ENCODE measurements at regions not wholly inside any gene's neighbourhood (a gene's known extent, or its start where the extent isn't known, plus 50 kb on each side); places are given as distances from the start of the nearest gene placed in this dataset.
A peak's percentile ranks its signal among the peaks of the same experiment; 100 is the strongest.
"Not testable (repeated sequence)": the region's sequence is repeated elsewhere in the genome, so short reads cannot be mapped to it uniquely, and the experiment has no call there.

DNA sequence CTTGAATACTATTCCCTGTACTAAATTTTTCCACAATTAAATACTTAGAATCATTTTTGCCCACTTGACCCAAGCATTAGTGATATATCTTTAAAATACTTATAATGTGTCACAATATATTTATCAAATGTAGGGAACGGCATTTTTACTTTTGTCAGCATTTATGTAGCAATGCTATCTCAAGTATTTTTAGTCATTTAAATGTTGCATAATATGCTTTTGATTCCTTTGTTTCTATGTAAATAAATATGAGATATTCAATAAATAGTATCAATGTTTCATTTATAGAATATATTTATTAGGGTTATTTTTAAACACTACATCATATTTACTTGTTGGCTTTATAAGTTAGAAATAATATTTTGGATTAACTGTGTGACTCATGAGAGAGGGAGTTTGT, 199.7 kb upstream of the WSB1 start:
- not testable (repeated sequence) for DNase-seq (ENCODE audit: low spot score)

DNA sequence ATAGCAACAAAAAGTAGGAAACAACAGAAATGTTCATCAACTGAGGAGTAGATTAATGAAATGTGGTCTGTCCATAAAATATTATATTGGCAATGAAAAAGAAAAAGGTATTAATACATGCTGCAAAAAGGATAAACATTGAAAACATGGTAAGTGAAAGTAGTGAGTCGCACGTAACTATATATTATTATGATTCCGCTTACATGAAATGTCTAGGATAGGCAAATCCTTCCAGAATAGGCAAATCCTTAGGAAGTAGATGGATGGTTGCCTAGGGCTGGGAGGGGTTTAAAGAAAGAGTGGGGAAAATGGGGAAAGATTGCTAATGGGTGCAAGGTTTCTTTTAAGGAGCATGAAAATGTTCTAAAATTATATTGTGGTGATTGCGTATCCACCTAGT, 198.1 kb upstream of the WSB1 start:
- DNase-seq (ENCODE audit: low spot score): not testable (repeated sequence)

DNA sequence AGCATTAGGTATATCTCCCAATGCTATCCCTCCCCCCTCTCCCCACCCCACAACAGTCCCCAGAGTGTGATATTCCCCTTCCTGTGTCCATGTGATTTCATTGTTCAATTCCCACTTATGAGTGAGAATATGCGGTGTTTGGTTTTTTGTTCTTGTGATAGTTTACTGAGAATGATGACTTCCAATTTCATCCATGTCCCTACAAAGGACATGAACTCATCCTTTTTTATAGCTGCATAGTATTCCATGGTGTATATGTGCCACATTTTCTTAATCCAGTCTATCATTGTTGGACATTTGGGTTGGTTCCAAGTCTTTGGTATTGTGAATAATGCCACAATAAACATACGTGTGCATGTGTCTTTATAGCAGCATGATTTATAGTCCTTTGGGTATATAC, 194.6 kb upstream of the WSB1 start:
- DNase-seq (ENCODE audit: low spot score): not testable (repeated sequence)

DNA sequence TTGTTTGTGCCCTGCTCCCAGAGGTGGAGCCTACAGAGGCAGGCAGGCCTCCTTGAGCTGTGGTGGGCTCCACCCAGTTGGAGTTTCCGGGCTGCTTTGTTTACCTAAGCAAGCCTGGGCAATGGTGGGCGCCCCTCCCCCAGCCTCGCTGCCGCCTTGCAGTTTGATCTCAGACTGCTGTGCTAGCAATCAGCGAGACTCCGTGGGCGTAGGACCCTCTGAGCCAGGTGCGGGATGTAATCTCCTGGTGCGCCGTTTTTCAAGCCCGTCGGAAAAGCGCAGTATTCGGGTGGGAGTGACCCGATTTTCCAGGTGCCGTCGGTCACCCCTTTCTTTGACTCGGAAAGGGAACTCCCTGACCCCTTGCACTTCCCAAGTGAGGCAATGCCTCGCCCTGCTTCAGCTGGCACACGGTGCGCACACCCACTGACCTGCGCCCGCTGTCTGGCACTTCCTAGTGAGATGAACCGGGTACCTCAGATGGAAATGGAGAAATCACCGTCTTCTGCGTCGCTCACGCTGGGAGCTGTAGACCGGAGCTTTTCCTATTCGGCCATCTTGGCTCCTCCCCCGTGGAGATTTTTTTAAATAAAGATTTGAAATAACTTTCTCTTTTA, 189.2 kb upstream of the WSB1 start:
- not testable (repeated sequence) for DNase-seq (ENCODE audit: low spot score)

DNA sequence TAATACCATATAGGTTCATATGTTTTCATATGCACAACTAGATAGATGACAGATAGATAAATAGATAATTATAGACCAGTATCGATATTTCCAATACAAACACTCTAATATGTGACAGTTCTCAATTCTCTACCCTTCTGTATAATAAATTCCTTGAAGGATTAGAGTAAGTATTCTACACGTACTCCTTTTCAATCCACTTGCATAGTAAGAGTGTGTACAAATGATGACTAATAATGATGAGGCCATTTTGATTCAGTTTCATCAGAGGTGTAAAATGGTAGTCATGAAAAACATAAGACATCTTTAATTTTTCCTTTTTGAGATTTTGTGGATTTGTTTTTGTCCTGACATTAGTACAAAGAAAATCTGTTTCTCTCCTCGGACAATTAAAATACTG, 188.3 kb upstream of the WSB1 start:
- DNase-seq (ENCODE audit: low spot score): no peak

DNA sequence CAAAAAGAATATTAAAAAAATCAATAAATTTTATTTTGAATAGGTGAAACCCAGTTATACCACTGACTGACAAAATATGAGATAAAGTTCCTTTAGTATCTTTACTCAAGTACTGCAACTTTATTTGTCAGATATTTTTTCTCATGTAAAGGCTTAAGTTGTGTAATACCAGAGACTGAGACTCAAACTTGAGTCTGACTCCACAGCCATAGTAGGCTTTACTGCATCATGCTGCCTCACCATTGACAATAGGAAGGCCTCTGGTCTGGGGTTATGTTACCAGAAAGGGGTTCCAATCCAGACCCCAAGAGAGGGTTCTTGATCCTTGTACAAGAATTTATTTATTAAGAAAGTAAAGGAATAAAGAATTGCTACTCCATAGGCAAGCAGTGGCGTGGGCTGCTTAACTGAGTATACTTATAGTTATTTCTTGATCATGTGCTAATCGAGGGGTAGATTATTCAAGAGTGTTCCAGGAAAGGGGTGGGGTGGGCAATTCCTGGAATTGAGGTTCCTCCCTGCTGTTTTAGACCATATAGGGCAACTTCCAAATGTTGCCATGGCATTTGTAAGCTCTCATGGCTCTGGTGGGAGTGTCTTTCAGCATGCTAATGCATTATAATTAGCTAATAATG, 187.4 kb upstream of the WSB1 start:
- DNase-seq (ENCODE audit: low spot score): peak; percentile 11

DNA sequence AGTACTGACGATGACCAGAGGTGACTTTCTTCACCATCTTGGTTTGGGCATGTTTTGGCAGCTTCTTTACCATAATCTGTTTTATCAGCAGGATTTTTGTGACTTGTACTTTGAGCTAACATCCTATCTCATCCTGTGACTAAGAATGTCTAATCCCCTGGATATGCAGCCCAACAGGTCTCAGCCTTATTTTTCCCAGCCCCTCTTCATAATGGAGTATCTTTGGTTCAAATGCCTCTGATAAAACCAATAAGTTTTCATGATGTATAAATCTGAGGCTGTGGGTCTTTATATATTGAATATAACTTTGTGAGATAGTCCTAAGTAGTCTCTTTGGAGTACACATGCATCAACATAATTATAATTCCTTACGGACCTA, 186.9 kb upstream of the WSB1 start:
- DNase-seq (ENCODE audit: low spot score): no peak

DNA sequence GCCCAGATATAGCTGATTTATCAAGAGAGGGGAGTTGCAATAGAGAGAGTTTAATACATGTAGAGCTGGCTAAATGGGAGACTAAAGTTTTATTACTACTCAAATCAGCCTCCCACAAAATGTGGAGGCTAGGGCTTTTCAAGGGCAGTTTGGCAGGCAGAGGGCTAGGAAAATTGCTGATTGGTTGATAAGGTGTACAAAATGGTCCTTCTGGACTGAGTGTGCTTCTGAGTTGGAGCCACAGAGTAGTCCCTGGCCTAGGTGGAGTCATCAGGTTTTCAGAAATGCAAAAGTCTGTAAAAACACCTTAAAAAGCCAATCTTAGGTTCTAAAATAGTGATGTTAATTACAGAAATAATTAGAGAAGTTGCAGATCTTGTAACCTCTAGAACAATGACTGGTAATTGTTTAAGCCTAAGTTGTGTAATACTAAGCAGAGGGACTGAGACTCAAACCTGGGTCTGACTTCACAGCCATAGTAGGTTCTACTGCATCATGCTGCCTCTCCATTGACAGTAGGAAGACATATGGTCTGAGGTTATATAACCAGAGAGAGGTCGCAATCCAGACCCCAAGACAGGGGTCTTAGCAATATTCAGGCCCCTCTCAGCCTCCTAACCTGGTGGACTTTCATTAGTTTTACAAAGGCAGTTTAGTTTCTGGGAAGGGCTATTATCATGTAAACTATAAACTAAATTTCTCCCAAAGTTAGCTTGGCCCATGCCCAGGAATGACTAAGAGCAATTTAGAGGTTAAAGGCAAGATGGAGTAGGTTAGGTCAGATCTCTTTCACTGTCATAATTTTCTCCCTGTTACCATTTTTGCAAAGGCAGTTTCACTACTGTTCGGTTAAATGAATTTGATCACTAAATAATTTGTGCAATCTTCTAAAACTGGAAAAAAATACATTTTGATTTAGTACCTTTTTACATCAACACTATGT, 186.3 kb upstream of the WSB1 start:
- not testable (repeated sequence) for DNase-seq (ENCODE audit: low spot score)

DNA sequence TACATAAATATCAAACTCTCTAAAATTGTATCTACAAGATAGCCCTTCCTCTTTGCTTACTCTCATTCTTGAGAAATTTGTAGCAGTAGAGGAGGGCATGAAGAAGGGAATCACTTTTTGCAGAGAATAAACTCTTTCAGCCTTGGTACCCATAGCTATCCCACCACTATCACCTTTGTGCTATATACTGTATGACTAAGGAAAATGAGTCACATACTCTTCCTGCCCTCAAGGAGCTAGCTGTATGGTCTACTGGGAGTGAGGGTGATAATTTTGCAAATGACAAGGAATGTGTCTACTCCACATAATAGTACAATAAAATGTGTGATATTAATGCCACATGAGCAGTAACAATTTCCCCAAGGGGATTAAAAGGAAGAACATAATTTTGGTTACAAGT, 184.6 kb upstream of the WSB1 start:
- DNase-seq (ENCODE audit: low spot score): no peak

DNA sequence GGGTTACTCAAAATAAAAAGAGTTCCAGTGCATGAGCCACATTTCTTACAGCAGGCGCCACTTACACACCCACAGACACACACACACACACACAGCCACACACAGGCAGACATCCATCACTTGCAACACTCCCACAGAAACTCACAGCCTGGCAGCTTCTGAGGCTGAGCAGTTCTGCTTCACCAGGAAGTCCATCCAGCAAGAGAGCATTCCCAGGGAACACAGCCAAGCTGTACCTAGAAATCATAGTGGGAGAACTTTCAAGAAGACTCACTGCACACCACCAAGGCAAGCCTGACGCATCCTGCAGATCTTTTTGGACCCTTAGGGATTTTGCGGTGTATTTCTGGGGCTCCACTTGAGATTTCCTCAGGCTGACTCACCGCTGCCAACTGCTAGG, 140.9 kb upstream of the WSB1 start:
- no peak for DNase-seq (ENCODE audit: low spot score)

DNA sequence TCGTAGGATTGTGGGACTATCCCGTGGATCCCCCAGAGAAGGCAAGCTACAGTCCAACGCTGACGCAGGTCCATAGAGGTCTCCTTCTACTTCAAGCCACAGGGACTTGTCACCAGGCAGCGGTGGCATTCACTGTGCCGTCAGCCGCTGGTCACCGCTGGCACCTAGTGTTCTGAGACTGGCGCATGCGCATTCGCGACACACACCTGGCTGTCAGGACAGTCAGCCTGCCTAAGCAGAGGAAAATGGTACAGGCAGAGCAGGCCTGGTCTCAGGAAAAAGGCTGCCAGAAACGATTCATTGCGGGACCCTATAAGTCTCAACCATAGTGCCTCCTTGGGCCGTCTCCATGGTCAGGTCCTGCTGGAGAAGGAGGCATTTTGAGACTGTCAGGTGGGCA, 138.0 kb upstream of the WSB1 start:
- DNase-seq (ENCODE audit: low spot score): no peak

DNA sequence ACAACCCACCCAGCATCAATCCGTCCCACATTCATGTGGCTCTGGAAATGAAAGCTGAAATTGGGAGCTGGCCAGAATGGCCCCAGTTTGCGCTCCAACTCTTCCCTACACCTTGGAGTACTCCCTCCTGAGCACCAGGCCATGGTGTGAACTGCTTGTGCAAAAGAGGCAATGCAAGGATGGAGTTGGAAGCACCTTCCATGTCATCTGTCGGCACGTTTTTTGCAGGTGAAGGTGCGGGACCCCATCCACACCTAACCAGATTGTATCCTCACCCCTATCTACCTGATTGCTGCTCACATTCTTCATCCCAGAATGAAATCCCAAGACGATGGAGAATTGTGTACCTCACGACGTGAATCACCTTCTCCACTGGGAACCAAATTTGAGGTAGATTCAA, 136.6 kb upstream of the WSB1 start:
- DNase-seq (ENCODE audit: low spot score): no peak

DNA sequence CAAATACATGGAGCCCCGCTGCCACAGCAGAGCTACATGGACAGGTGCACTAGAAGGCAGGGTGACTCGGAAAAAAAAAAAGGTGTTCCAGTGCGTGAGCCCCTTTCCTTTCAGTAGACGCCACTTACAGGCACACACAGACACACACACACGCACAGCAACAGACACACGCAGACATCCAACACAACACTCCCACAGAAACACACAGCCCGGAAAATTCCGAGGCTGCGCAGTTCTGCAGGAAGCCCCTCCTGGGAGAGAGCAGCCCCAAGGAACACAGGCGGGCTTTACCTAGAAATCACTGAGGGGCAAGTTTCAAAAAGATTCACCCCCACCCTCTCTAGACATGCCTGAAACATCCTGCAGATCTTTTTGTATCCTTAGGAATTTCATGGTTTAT, 136.0 kb upstream of the WSB1 start:
- DNase-seq (ENCODE audit: low spot score): no peak

DNA sequence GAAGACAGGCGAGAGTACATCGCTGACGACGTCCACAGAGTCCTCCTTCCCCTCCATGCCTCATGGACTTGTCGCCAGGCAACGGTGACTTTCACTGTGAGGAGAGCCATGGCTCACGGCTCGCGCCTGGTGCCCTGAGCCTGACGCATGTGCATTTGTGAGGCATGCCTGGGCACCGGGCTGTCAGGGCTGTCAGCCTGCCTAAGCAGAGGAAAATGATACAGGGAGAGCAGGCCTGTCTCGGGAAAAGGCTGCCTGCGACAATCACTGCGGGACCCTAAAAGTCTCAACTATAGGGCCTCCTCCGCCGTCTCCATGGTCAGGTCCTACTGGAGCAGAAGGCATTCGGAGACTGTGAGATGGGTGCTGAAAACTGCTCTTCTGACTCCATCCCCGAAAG, 135.5 kb upstream of the WSB1 start:
- no peak for DNase-seq (ENCODE audit: low spot score)

DNA sequence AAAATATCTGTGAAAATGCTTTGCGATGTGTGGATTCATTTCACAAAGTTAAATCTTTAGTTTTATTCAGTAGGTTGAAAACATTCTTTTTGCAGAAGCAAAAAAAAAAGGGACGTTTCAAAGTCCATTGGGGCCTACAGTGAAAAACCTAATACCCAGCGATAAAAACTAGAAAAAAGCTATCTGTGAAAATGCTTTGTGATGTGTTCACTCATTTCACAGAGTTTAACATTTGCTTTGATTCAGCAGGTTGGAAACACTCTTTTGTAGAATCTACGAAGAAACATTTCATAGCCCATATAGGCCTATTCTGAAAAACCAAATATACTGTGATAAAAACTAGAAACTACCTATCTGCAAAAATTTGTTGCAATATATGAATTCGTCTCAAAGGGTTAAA, 113.6 kb upstream of the WSB1 start:
- DNase-seq (ENCODE audit: low spot score): no peak

DNA sequence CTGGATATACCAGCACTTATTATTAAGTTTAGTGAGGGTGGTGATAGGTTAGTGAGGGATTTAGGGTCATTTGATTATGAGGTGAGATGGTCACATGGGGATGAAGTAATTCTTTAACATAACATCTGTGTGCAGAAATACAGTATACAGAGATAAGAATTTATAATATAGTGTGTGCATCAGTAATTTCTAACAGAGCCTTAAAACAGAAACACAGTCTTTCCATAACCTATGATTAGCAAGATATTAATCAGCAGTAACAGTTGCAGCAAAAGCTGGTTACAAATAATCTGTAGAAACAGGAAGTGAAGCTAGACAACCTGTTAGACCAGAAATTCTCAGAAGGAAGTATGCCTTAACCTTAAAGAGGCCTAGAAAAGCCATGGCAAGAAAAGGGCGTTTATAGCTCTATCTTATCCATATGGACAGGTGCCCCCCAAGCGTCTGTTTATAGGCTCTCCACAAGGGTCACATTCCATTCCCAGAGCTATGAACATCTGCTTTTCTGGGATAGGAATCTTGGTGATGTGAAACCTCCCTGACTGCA, 112.5 kb upstream of the WSB1 start:
- not testable (repeated sequence) for DNase-seq (ENCODE audit: low spot score)

DNA sequence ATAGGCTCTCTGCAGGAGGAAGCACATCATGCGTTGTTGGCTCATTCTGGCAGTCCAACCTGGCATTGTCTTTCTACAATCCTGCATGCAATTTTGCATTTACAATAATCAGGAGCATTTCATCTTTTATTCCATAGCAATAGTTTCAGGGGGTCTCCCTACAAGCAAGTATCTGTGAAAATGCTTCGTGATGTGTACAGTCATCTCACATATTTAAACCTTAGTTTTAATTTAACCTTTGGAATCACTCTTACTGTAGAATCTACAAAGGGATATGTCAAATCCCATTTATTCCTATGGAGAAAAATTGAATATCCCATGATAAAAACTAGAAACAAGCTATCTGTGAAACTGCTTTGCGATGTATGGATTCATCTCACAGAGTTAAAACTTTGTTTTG, 112.0 kb upstream of the WSB1 start:
- no peak for DNase-seq (ENCODE audit: low spot score)

DNA sequence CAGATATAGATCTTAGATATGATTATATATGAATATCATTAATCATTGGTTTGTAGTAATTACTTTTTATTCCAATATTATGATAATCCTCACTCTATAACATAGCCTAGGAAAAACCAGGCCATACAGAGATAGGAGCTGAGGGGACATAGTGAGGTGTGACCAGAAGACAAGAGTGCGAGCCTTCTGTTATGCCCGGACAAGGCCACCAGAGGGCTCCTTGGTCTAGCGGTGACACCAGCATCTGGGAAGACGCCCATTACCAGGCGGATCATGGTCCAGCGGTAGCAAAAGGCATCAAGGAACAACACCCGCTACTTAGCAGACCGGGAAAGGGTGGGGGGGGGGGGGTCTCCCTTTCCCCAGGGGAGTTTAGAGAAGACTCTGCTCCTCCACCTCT, 96.4 kb upstream of the WSB1 start:
- DNase-seq (ENCODE audit: low spot score): not testable (repeated sequence)

DNA sequence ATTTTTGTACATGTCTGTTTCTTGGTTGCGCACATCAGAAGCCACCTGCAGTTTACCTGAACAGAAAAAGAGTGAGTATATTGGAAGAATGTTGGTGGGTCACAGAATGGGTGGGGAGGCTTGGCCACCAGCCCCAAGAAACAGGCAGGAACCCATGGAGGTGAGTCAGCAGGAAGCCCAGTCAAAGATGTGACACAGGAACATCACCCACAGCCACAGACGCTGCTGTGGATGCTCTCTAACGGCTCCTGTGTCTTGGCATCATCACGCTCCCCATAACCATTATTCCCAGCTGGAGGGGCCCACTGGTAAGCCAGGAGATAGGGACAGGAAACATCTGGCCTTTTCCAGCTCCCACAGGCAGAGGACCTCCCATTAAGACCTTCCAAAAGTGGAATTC, 94.0 kb upstream of the WSB1 start:
- DNase-seq (ENCODE audit: low spot score): no peak

DNA sequence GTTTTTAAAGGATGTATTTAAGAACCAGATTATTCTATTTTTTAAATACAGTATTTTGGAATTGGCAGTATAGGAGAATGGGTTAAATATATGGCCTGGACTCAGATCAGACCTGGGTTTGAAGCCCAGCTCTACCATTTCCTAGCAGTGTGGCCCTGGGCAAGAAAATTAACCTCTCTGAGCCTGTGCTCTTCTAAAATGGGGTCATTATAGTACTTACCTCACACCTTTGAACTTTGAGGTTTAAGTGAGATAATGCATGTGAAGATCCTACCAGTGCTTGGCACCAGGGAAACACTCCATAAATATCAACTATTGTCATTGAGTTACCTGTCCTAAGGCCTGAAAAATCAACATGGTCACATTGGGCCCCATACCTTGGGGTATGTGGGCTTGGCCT, 93.4 kb upstream of the WSB1 start:
- DNase-seq (ENCODE audit: low spot score): no peak

DNA sequence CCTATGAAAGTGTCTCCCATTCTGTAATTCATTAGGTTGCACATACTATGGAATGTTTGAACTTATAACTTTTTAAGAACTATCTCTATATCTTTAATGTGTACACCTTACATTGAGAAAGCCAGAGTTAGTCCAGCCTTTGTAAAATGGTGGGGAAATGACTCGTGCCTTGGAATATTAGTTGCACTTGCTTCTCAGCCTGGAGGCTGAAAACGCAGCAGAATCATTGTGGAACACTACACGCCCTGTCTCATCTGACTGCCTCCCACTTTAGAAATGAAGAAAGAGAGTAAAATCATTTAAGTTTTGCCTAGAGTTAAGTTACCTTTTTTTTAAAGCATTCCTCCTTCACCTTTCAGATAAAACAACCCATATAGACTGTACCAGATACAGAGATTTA, 90.7 kb upstream of the WSB1 start:
- no peak for DNase-seq (ENCODE audit: low spot score)

DNA sequence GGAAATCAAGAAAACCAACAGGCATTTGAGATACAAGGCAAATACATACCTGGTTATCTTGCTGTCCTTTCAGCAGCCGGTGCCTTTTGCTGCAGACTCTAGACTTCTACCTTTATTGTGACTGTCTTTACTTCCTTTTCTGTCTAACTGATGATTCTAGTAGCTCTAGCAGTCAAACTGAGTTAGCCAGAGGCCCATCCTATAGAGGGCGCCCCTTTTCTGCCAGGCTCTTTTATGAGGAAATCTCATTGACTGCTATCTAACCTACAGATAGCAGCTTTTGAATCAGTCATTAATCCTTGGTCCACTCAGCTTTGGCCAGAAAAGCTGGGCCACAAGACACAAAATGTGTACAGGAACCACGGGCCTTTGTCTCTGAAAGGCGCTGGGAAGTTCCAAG, 87.5 kb upstream of the WSB1 start:
- DNase-seq (ENCODE audit: low spot score): no peak

DNA sequence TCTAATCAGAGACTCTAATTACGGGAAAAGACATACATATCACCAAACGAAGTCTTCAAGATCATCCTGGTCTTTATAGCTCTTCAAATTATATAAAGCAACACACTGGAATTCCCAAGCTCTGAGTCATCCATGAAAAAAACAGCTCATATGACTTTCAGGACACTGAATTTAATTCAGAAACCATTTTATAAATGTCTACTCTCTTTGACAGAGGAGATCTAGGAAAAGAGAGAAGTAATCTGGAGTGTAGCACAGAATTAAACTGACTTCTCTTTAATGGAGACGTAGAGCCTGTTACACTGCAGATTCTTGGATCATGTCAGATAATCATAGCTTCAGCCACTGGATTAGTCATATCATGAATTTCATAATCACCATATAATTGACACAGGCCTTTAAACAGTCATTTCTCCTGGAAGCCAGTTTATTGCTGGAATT, 86.8 kb upstream of the WSB1 start:
- DNase-seq (ENCODE audit: low spot score): no peak
